Left ventricle myocardium inferior (tissue), 1 donor: ENCODE measurements at regions not wholly inside any gene's neighbourhood (a gene's known extent, or its start where the extent isn't known, plus 50 kb on each side); places are given as distances from the start of the nearest gene placed in this dataset.

Source experiments
- DNase-seq: peaks from one replicate; pipeline ENCODE4 v3.0.0-alpha.2; 2020
- H3K27ac ChIP-seq: fragments of 200-600 bp; replicated peaks from 2 replicates; pipeline ENCODE4 v1.8.0; 2021
- H3K27me3 ChIP-seq: fragments of 200-600 bp; 2 replicates; pipeline ENCODE4 v1.8.0; 2021; ENCODE audit warnings: low read depth
- H3K36me3 ChIP-seq: fragments of 200-600 bp; 2 replicates; pipeline ENCODE4 v1.8.0; 2021
- H3K4me1 ChIP-seq: fragments of 200-600 bp; 2 replicates; pipeline ENCODE4 v1.8.0; 2021
- H3K4me3 ChIP-seq: fragments of 200-600 bp; 2 replicates; pipeline ENCODE4 v1.8.0; 2021; ENCODE audit warnings: mild to moderate bottlenecking, moderate library complexity
- H3K9me3 ChIP-seq: fragments of 200-600 bp; replicated peaks from 2 replicates; pipeline ENCODE4 v1.8.0; 2021
- CTCF ChIP-seq: fragments of 200-600 bp; IDR thresholded peaks from 2 replicates; pipeline ENCODE4 v1.8.0; 2021; ENCODE audit warnings: antibody characterized with exemption, mild to moderate bottlenecking, borderline replicate concordance
- intact Hi-C: fragments of 100-400 bp; cut with micrococcal nuclease; formaldehyde crosslinking; loops from one replicate; pipeline ENCODE4 v1.11.0; 2022
- donor health status: DM: no; HTN: yes; CAD: no; lungs with severe emphysema.

GRCh38 chr1:234841710-234842231, 231.8 kb upstream of the IRF2BP2 start:
- Histone ChIP-seq H3K4me3 (no peak overlapping the region), H3K4me1 (peaks cover 42% of the 10 kb centered on the region), H3K9me3 (no peaks in the 10 kb centered on the region), H3K36me3 (no peaks in the 10 kb centered on the region), H3K27ac (peak overlapping the region; percentile 61), H3K27me3 (no peaks in the 10 kb centered on the region)
- no peak for TF ChIP-seq CTCF
- DNase-seq, result no peak
- intact Hi-C loops, result no loop called here

- TF ChIP-seq CTCF, result no peak
- DNase-seq, result no peak
- Histone ChIP-seq H3K27me3 (no peaks in the 10 kb centered on the region), H3K27ac (no peak overlapping the region), H3K36me3 (no peaks in the 10 kb centered on the region), H3K9me3 (no peaks in the 10 kb centered on the region), H3K4me3 (no peak overlapping the region), H3K4me1 (peaks cover 42% of the 10 kb centered on the region)
- intact Hi-C loops, result no loop called here
Observed at GRCh38 chr1:234841281-234841680, 231.3 kb upstream of the IRF2BP2 start.

- TF ChIP-seq CTCF, result no peak
- DNase-seq, result no peak
- H3K27ac ChIP-seq, result no peak overlapping the region
- peaks cover 42% of the 10 kb centered on the region for H3K4me1 ChIP-seq
- H3K36me3 ChIP-seq, result no peaks in the 10 kb centered on the region
- no peaks in the 10 kb centered on the region for H3K27me3 ChIP-seq
- H3K4me3 ChIP-seq, result no peak overlapping the region
- no peaks in the 10 kb centered on the region for H3K9me3 ChIP-seq
- intact Hi-C loops, result no loop called here
Observed at GRCh38 chr1:234840843-234841242, 230.9 kb upstream of the IRF2BP2 start.

DNA sequence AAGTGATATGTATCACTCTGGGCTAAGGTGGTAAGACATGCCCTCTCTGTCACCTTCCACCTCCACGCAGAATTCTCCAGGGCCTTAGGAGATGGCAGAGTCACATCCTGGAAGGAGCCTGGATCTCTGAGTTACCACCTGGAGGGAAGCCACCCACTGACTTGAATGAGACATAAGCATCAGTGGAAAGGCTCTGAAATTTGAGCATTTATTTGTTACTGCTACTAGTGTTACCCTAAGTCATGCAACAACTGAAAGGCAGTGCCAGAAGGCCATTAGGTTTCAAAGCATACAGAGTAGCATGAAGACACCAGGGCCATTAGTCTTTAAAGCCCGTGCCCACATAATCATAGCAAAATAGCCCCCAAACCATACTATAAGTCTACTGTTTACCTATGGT, 230.3 kb upstream of the IRF2BP2 start:
- intact Hi-C loops, result no loop called here
- Histone ChIP-seq H3K27me3 (no peaks in the 10 kb centered on the region), H3K4me1 (peaks cover 40% of the 10 kb centered on the region), H3K9me3 (no peaks in the 10 kb centered on the region), H3K4me3 (no peak overlapping the region), H3K27ac (no peak overlapping the region), H3K36me3 (no peaks in the 10 kb centered on the region)
- no peak for TF ChIP-seq CTCF
- no peak for DNase-seq

GRCh38 chr1:234839663-234840062, 229.7 kb upstream of the IRF2BP2 start:
- DNase-seq, result no peak
- H3K27ac ChIP-seq, result no peak overlapping the region
- H3K4me1 ChIP-seq, result peaks cover 34% of the 10 kb centered on the region
- no peak for TF ChIP-seq CTCF
- intact Hi-C loops, result no loop called here
- no peaks in the 10 kb centered on the region for H3K9me3 ChIP-seq
- H3K4me3 ChIP-seq, result no peak overlapping the region
- H3K27me3 ChIP-seq, result no peaks in the 10 kb centered on the region
- H3K36me3 ChIP-seq, result no peaks in the 10 kb centered on the region

- intact Hi-C loops, result no loop called here
- H3K4me1 ChIP-seq, result peaks cover 26% of the 10 kb centered on the region
- TF ChIP-seq CTCF, result no peak
Observed at GRCh38 chr1:234838820-234839219, 228.8 kb upstream of the IRF2BP2 start.

More at GRCh38 chr1:234838820-234839219, 228.8 kb upstream of the IRF2BP2 start:
- H3K27ac ChIP-seq, result no peak overlapping the region
- no peak for DNase-seq
- no peak overlapping the region for H3K4me3 ChIP-seq
- H3K36me3 ChIP-seq, result no peaks in the 10 kb centered on the region
- no peaks in the 10 kb centered on the region for H3K27me3 ChIP-seq
- H3K9me3 ChIP-seq, result no peaks in the 10 kb centered on the region
